ENCODE measurements at regions not wholly inside any gene's neighbourhood (a gene's known extent, or its start where the extent isn't known, plus 50 kb on each side); places are given as distances from the start of the nearest gene placed in this dataset.
"Not testable (repeated sequence)": the region's sequence is repeated elsewhere in the genome, so short reads cannot be mapped to it uniquely, and the experiment has no call there.

GRCh38 chr4:84215217-84215616 lies 283.9 kb downstream of the NKX6-1 start:
- no peaks in the 10 kb centered on the region for H3K36me3 ChIP-seq (replicated peaks)
- no peak for DNase-seq (ENCODE audit: low spot score in 2 of 2)

GRCh38 chr4:84206226-84206625 lies 292.9 kb downstream of the NKX6-1 start:
- H3K4me3 ChIP-seq; H3K4me1 ChIP-seq; H3K27me3 ChIP-seq (ENCODE audit: low read depth); H3K9me3 ChIP-seq; in situ Hi-C loops (cut with MboI; ENCODE audit: low sequenced_read_pairs); H3K36me3 ChIP-seq (replicated peaks); DNase-seq (ENCODE audit: low spot score in 2 of 2): not testable (repeated sequence)

More at GRCh38 chr4:84215217-84215616, 283.9 kb downstream of the NKX6-1 start:
- in situ Hi-C loops (cut with MboI; ENCODE audit: low sequenced_read_pairs): no loop called here
- no peak overlapping the region for H3K4me3 ChIP-seq
- H3K27me3 ChIP-seq (ENCODE audit: low read depth): no peaks in the 10 kb centered on the region
- peaks cover 15% of the 10 kb centered on the region for H3K4me1 ChIP-seq
- H3K9me3 ChIP-seq: no peaks in the 10 kb centered on the region

- in situ Hi-C loops (cut with MboI; ENCODE audit: low sequenced_read_pairs): no loop called here
- Histone ChIP-seq H3K36me3 (replicated peaks) (no peaks in the 10 kb centered on the region), H3K27me3 (ENCODE audit: low read depth) (no peaks in the 10 kb centered on the region), H3K4me3 (no peak overlapping the region), H3K4me1 (peaks cover 3% of the 10 kb centered on the region), H3K9me3 (no peaks in the 10 kb centered on the region)
- no peak for DNase-seq (ENCODE audit: low spot score in 2 of 2)
Measured at GRCh38 chr4:84189144-84189543, 309.9 kb downstream of the NKX6-1 start.

GRCh38 chr4:84179409-84179808 lies 319.7 kb downstream of the NKX6-1 start:
- Histone ChIP-seq H3K9me3 (no peaks in the 10 kb centered on the region), H3K4me3 (no peak overlapping the region), H3K36me3 (replicated peaks) (no peaks in the 10 kb centered on the region), H3K4me1 (no peaks in the 10 kb centered on the region), H3K27me3 (ENCODE audit: low read depth) (no peaks in the 10 kb centered on the region; the same call in 1 of the 2 replicates)
- DNase-seq (ENCODE audit: low spot score in 2 of 2): no peak
- in situ Hi-C loops (cut with MboI; ENCODE audit: low sequenced_read_pairs): no loop called here

GRCh38 chr4:84177831-84178542 lies 321.1 kb downstream of the NKX6-1 start:
- in situ Hi-C loops (cut with MboI; ENCODE audit: low sequenced_read_pairs): no loop called here

GRCh38 chr4:84176016-84176415 lies 323.1 kb downstream of the NKX6-1 start:
- Histone ChIP-seq H3K4me3 (no peak overlapping the region), H3K9me3 (no peaks in the 10 kb centered on the region), H3K4me1 (no peaks in the 10 kb centered on the region), H3K27me3 (ENCODE audit: low read depth) (no peaks in the 10 kb centered on the region; the same call in 1 of the 2 replicates), H3K36me3 (replicated peaks) (no peaks in the 10 kb centered on the region)
- DNase-seq (ENCODE audit: low spot score in 2 of 2): no peak
- in situ Hi-C loops (cut with MboI; ENCODE audit: low sequenced_read_pairs): no loop called here

More at GRCh38 chr4:84177831-84178542, 321.1 kb downstream of the NKX6-1 start:
- Histone ChIP-seq H3K36me3 (replicated peaks) (no peaks in the 10 kb centered on the region), H3K4me3 (no peak overlapping the region), H3K4me1 (no peaks in the 10 kb centered on the region), H3K27me3 (ENCODE audit: low read depth) (no peaks in the 10 kb centered on the region; the same call in 1 of the 2 replicates), H3K9me3 (no peaks in the 10 kb centered on the region)
- no peak for DNase-seq (ENCODE audit: low spot score in 2 of 2)

GRCh38 chr4:84171871-84172270 lies 327.2 kb downstream of the NKX6-1 start:
- Histone ChIP-seq H3K36me3 (replicated peaks) (no peaks in the 10 kb centered on the region), H3K9me3 (no peaks in the 10 kb centered on the region), H3K4me1 (no peaks in the 10 kb centered on the region), H3K4me3 (no peak overlapping the region), H3K27me3 (ENCODE audit: low read depth) (no peaks in the 10 kb centered on the region)
- no peak for DNase-seq (ENCODE audit: low spot score in 2 of 2)
- in situ Hi-C loops (cut with MboI; ENCODE audit: low sequenced_read_pairs): no loop called here

GRCh38 chr4:84167564-84167963 lies 331.5 kb downstream of the NKX6-1 start:
- no peak for DNase-seq (ENCODE audit: low spot score in 2 of 2)
- Histone ChIP-seq H3K9me3 (no peaks in the 10 kb centered on the region), H3K4me1 (no peaks in the 10 kb centered on the region), H3K4me3 (no peak overlapping the region), H3K36me3 (replicated peaks) (no peaks in the 10 kb centered on the region), H3K27me3 (ENCODE audit: low read depth) (peaks cover 5% of the 10 kb centered on the region; the same call in 1 of the 2 replicates)
- in situ Hi-C loops (cut with MboI; ENCODE audit: low sequenced_read_pairs): no loop called here

GRCh38 chr4:84167093-84167492 lies 332.0 kb downstream of the NKX6-1 start:
- no peak overlapping the region for H3K4me3 ChIP-seq
- H3K9me3 ChIP-seq: no peaks in the 10 kb centered on the region
- peaks cover 5% of the 10 kb centered on the region; the same call in 1 of the 2 replicates for H3K27me3 ChIP-seq (ENCODE audit: low read depth)
- no peaks in the 10 kb centered on the region for H3K36me3 ChIP-seq (replicated peaks)
- no peaks in the 10 kb centered on the region for H3K4me1 ChIP-seq
- in situ Hi-C loops (cut with MboI; ENCODE audit: low sequenced_read_pairs): no loop called here
- no peak for DNase-seq (ENCODE audit: low spot score in 2 of 2)

- in situ Hi-C loops (cut with MboI; ENCODE audit: low sequenced_read_pairs): no loop called here
- H3K9me3 ChIP-seq: no peaks in the 10 kb centered on the region
- DNase-seq (ENCODE audit: low spot score in 2 of 2): no peak
- H3K36me3 ChIP-seq (replicated peaks): no peaks in the 10 kb centered on the region
- H3K4me1 ChIP-seq: no peaks in the 10 kb centered on the region
- H3K4me3 ChIP-seq: no peak overlapping the region
- peaks cover 5% of the 10 kb centered on the region; the same call in 1 of the 2 replicates for H3K27me3 ChIP-seq (ENCODE audit: low read depth)
Measured at GRCh38 chr4:84166486-84166885, 332.6 kb downstream of the NKX6-1 start.

- Histone ChIP-seq H3K36me3 (replicated peaks) (no peaks in the 10 kb centered on the region), H3K27me3 (ENCODE audit: low read depth) (peaks cover 5% of the 10 kb centered on the region; the same call in 1 of the 2 replicates), H3K4me1 (no peaks in the 10 kb centered on the region), H3K4me3 (no peak overlapping the region), H3K9me3 (no peaks in the 10 kb centered on the region)
- in situ Hi-C loops (cut with MboI; ENCODE audit: low sequenced_read_pairs): no loop called here
- DNase-seq (ENCODE audit: low spot score in 2 of 2): no peak
Measured at GRCh38 chr4:84164201-84164600, 334.9 kb downstream of the NKX6-1 start.

GRCh38 chr4:84159762-84160161 lies 339.3 kb downstream of the NKX6-1 start:
- no peak overlapping the region for H3K4me3 ChIP-seq
- peaks cover 7% of the 10 kb centered on the region; the same call in 1 of the 2 replicates for H3K27me3 ChIP-seq (ENCODE audit: low read depth)
- peak; percentile 3 to 60 for DNase-seq (ENCODE audit: low spot score in 2 of 2)
- H3K4me1 ChIP-seq: no peaks in the 10 kb centered on the region
- in situ Hi-C loops (cut with MboI; ENCODE audit: low sequenced_read_pairs): no loop called here
- no peaks in the 10 kb centered on the region for H3K9me3 ChIP-seq
- H3K36me3 ChIP-seq (replicated peaks): no peaks in the 10 kb centered on the region

GRCh38 chr4:84158670-84159069 lies 340.4 kb downstream of the NKX6-1 start:
- no peak for DNase-seq (ENCODE audit: low spot score in 2 of 2)
- H3K9me3 ChIP-seq: no peaks in the 10 kb centered on the region
- peaks cover 2% of the 10 kb centered on the region; the same call in 1 of the 2 replicates for H3K27me3 ChIP-seq (ENCODE audit: low read depth)
- H3K36me3 ChIP-seq (replicated peaks): no peaks in the 10 kb centered on the region
- in situ Hi-C loops (cut with MboI; ENCODE audit: low sequenced_read_pairs): no loop called here
- no peak overlapping the region for H3K4me3 ChIP-seq
- no peaks in the 10 kb centered on the region for H3K4me1 ChIP-seq

- in situ Hi-C loops (cut with MboI; ENCODE audit: low sequenced_read_pairs): no loop called here
- Histone ChIP-seq H3K27me3 (ENCODE audit: low read depth) (no peaks in the 10 kb centered on the region), H3K9me3 (no peaks in the 10 kb centered on the region), H3K4me3 (no peak overlapping the region), H3K4me1 (no peaks in the 10 kb centered on the region), H3K36me3 (replicated peaks) (no peaks in the 10 kb centered on the region)
- DNase-seq (ENCODE audit: low spot score in 2 of 2): no peak
Measured at GRCh38 chr4:84151574-84151973, 347.5 kb downstream of the NKX6-1 start.
